ENCODE measurements at regions not wholly inside any gene's neighbourhood (a gene's known extent, or its start where the extent isn't known, plus 50 kb on each side); places are given as distances from the start of the nearest gene placed in this dataset.

DNA sequence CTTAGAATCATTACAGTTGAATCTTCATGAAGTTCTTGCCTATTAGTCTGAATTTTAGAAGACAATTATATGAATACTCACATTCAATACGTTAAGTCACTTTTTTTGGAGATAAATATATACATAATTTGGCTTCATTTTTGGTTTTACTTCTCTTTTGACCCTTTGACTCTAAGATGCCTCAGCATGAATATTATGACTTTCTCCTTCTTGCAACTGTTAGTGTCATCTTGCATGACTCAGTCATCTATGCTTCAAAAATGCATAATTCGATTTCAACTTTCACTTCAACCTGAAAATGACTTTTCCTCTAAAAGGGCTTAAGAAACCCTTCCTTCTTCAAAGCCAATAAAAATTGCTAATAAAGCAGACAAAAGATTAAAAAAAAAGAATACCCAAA, 1427.5 kb downstream of the ADGRL3 start:
- TF ChIP-seq POLR2AphosphoS5 (IDR thresholded peaks at IDR 0.05; ENCODE audit: low read depth, low read length) (no peak), POLR2A (IDR thresholded peaks at IDR 0.05; ENCODE audit: low read depth, low read length) (no peak), SPI1 (IDR thresholded peaks at IDR 0.05; ENCODE audit: low read depth, low read length) (no peak)
